Suprapubic skin (tissue), 4 donors: ENCODE measurements at regions not wholly inside any gene's neighbourhood (a gene's known extent, or its start where the extent isn't known, plus 50 kb on each side); places are given as distances from the start of the nearest gene placed in this dataset.

Source experiments
- CTCF ChIP-seq, 2 donors: fragments of 200-600 bp in 1 of 2; fragments of 450-650 bp in 1 of 2; sonication (generic) in 1 of 2; IDR thresholded peaks; one replicate each; pipeline ENCODE4 v1.5.1; 2016 to 2019; ENCODE audit warnings: antibody characterized with exemption in 2 of 2, mild to moderate bottlenecking in 1 of 2, moderate library complexity in 1 of 2
- EP300 ChIP-seq: sonication (generic); formaldehyde crosslinking; IDR thresholded peaks from one replicate; pipeline ENCODE4 v1.6.1; 2017; ENCODE audit warnings: antibody characterized with exemption
- POLR2A ChIP-seq, 2 donors: fragments of 450-650 bp; IDR thresholded peaks; one replicate each; pipeline ENCODE4 v1.6.1; 2017; ENCODE audit warnings: antibody characterized with exemption in 2 of 2, mild to moderate bottlenecking in 2 of 2, moderate library complexity in 2 of 2
- POLR2AphosphoS5 ChIP-seq, 3 donors: sonication (generic); formaldehyde crosslinking; IDR thresholded peaks; one replicate each; pipeline ENCODE4 v1.6.1; 2017; ENCODE audit warnings: antibody characterized with exemption in 3 of 3

GRCh38 chr3:126267169-126267975 lies 87.0 kb upstream of the ALDH1L1 start:
- peak in 1 of 2 donors; percentile 10 for TF ChIP-seq POLR2A (IDR thresholded peaks at IDR 0.05)
- TF ChIP-seq CTCF (IDR thresholded peaks at IDR 0.05) = no peak
- peak; percentile 81 for TF ChIP-seq EP300
- peak in 1 of 3 donors; percentile 26 for TF ChIP-seq POLR2AphosphoS5 (IDR thresholded peaks at IDR 0.05)
